Neural progenitor cell (in vitro differentiated cells): ENCODE measurements at regions not wholly inside any gene's neighbourhood (a gene's known extent, or its start where the extent isn't known, plus 50 kb on each side); places are given as distances from the start of the nearest gene placed in this dataset.

Experiments used
- DNase-seq: peaks from one replicate; pipeline ENCODE4 v3.0.0-alpha.2; 2016; ENCODE audit warnings: low spot score
- H2AFZ ChIP-seq: fragments of 200-600 bp; sonication (generic); replicated peaks from 2 replicates; pipeline ENCODE4 v1.6.1; 2016; ENCODE audit warnings: antibody characterized with exemption
- H3F3A ChIP-seq: fragments of 200-600 bp; sonication (generic); 2 replicates; pipeline ENCODE4 v1.6.1; 2016; ENCODE audit warnings: antibody characterized with exemption, low read depth
- H3K27ac ChIP-seq: fragments of 200-600 bp; sonication (generic); 2 replicates; pipeline ENCODE4 v1.5.1; 2016; ENCODE audit warnings: mild to moderate bottlenecking
- H3K27me3 ChIP-seq: fragments of 200-600 bp; sonication (generic); 2 replicates; pipeline ENCODE4 v1.6.1; 2016; ENCODE audit warnings: mild to moderate bottlenecking, moderate library complexity
- H3K36me3 ChIP-seq: fragments of 200-600 bp; sonication (generic); 2 replicates; pipeline ENCODE4 v1.5.1; 2016
- H3K4me1 ChIP-seq: fragments of 200-600 bp; sonication (generic); 2 replicates; pipeline ENCODE4 v1.6.1; 2016; ENCODE audit warnings: mixed run types
- H3K4me2 ChIP-seq: fragments of 200-600 bp; sonication (generic); 2 replicates; pipeline ENCODE4 v1.6.1; 2016
- H3K4me3 ChIP-seq: fragments of 200-600 bp; sonication (generic); 2 replicates; pipeline ENCODE4 v1.5.1; 2016
- H3K79me2 ChIP-seq: fragments of 200-600 bp; sonication (generic); 2 replicates; pipeline ENCODE4 v1.6.1; 2016; ENCODE audit warnings: low read depth
- H3K9ac ChIP-seq: fragments of 200-600 bp; sonication (generic); 2 replicates; pipeline ENCODE4 v1.6.1; 2016
- H3K9me3 ChIP-seq: fragments of 200-600 bp; sonication (generic); 2 replicates; pipeline ENCODE4 v1.5.1; 2016; ENCODE audit warnings: low read depth
- H4K20me1 ChIP-seq: fragments of 200-600 bp; sonication (generic); 2 replicates; pipeline ENCODE4 v1.6.1; 2016; ENCODE audit warnings: low read depth
- H3K27ac Mint-ChIP-seq: 3 replicates; pipeline ENCODE4 v1.8.0; 2021; ENCODE audit warnings: mixed read lengths
- H3K27me3 Mint-ChIP-seq: 2 replicates; pipeline ENCODE4 v1.8.0; 2022; ENCODE audit warnings: low read depth, mild to moderate bottlenecking, inconsistent platforms, moderate library complexity, mixed read lengths; ENCODE audit not compliant: insufficient read depth
- H3K36me3 Mint-ChIP-seq: 3 replicates; pipeline ENCODE4 v1.8.0; 2021; ENCODE audit warnings: mixed read lengths
- H3K4me1 Mint-ChIP-seq: 3 replicates; pipeline ENCODE4 v1.8.0; 2021; ENCODE audit warnings: mixed read lengths
- H3K4me3 Mint-ChIP-seq: 3 replicates; pipeline ENCODE4 v1.8.0; 2021; ENCODE audit warnings: mild to moderate bottlenecking, moderate library complexity, mixed read lengths
- H3K9me3 Mint-ChIP-seq: 3 replicates; pipeline ENCODE4 v1.8.0; 2020; ENCODE audit warnings: mixed read lengths
- EZH2 ChIP-seq: fragments of 200-600 bp; sonication (generic); IDR thresholded peaks from 2 replicates; pipeline ENCODE4 v1.6.1; 2017; ENCODE audit warnings: antibody characterized with exemption, mild to moderate bottlenecking, moderate library complexity
- EZH2phosphoT487 ChIP-seq: fragments of 200-600 bp; sonication (generic); IDR thresholded peaks from 2 replicates; pipeline ENCODE4 v1.6.1; 2017; ENCODE audit warnings: antibody characterized with exemption
- TF ChIP-seq, protein P1 (sequence below): fragments of 200-600 bp; sonication (generic); IDR thresholded peaks from 2 replicates; pipeline ENCODE4 v1.5.1; 2017; ENCODE audit warnings: antibody characterized with exemption, mild to moderate bottlenecking

DNA sequence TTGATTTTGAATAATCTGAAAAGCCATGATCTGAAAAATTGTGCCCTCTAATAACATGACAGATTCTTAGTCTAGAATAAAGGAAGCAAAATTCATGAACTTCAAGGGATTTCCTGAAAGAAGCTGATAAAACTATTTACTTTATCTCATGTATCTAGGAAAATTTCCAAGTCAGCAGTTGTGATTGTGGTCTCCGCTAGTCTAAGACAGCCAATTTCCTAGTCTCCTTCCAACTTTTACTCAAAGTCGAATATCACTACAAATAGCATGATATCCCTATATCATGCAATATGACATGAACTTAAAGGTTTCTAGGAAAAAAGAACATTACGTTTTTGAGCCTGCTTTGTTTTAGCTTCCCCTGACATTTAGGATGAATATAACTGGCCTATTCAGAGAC lies 202.1 kb upstream of the GHITM start:
- Histone ChIP-seq H4K20me1 (no peaks in the 10 kb centered on the region), H3K9me3 (no peaks in the 10 kb centered on the region), H3K27ac (no peak overlapping the region), H3F3A (no peaks in the 10 kb centered on the region), H3K79me2 (no peaks in the 10 kb centered on the region), H3K9ac (no peak overlapping the region), H3K27me3 (no peaks in the 10 kb centered on the region), H3K4me1 (no peaks in the 10 kb centered on the region), H3K36me3 (no peaks in the 10 kb centered on the region), H2AFZ (no peak overlapping the region), H3K4me2 (no peak overlapping the region), H3K4me3 (no peak overlapping the region)
- Mint-ChIP-seq H3K27me3 (peaks cover 2% of the 10 kb centered on the region), H3K27ac (no peak overlapping the region), H3K36me3 (no peaks in the 10 kb centered on the region), H3K4me1 (peaks cover 4% of the 10 kb centered on the region), H3K9me3 (peaks cover 2% of the 10 kb centered on the region), H3K4me3 (no peak overlapping the region)
- no peak for TF ChIP-seq EZH2
- no peak for DNase-seq

- Histone ChIP-seq H3K27ac (no peak overlapping the region), H3K4me1 (no peaks in the 10 kb centered on the region), H3F3A (no peaks in the 10 kb centered on the region), H3K9me3 (no peaks in the 10 kb centered on the region), H3K79me2 (no peaks in the 10 kb centered on the region), H3K4me3 (no peak overlapping the region), H2AFZ (no peak overlapping the region), H3K4me2 (no peak overlapping the region), H3K27me3 (no peaks in the 10 kb centered on the region), H3K9ac (no peak overlapping the region), H3K36me3 (no peaks in the 10 kb centered on the region), H4K20me1 (no peaks in the 10 kb centered on the region)
- Mint-ChIP-seq H3K36me3 (no peaks in the 10 kb centered on the region), H3K4me3 (no peak overlapping the region), H3K9me3 (peaks cover 2% of the 10 kb centered on the region), H3K4me1 (no peaks in the 10 kb centered on the region), H3K27ac (no peak overlapping the region), H3K27me3 (peaks cover 2% of the 10 kb centered on the region)
- DNase-seq, result no peak
- TF ChIP-seq EZH2 (no peak), EZH2phosphoT487 (no peak)
- TF ChIP-seq, protein P1, sequence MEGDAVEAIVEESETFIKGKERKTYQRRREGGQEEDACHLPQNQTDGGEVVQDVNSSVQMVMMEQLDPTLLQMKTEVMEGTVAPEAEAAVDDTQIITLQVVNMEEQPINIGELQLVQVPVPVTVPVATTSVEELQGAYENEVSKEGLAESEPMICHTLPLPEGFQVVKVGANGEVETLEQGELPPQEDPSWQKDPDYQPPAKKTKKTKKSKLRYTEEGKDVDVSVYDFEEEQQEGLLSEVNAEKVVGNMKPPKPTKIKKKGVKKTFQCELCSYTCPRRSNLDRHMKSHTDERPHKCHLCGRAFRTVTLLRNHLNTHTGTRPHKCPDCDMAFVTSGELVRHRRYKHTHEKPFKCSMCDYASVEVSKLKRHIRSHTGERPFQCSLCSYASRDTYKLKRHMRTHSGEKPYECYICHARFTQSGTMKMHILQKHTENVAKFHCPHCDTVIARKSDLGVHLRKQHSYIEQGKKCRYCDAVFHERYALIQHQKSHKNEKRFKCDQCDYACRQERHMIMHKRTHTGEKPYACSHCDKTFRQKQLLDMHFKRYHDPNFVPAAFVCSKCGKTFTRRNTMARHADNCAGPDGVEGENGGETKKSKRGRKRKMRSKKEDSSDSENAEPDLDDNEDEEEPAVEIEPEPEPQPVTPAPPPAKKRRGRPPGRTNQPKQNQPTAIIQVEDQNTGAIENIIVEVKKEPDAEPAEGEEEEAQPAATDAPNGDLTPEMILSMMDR, result no peak
Measured at GRCh38 chr10:83937826-83938225, 201.5 kb upstream of the GHITM start.

- Mint-ChIP-seq H3K4me1 (no peaks in the 10 kb centered on the region), H3K27ac (no peak overlapping the region), H3K9me3 (no peaks in the 10 kb centered on the region), H3K36me3 (no peaks in the 10 kb centered on the region), H3K4me3 (no peak overlapping the region), H3K27me3 (peaks cover 2% of the 10 kb centered on the region)
- no peak for DNase-seq
- H3K9me3 ChIP-seq, result no peaks in the 10 kb centered on the region
- H3K27me3 ChIP-seq, result no peaks in the 10 kb centered on the region
- H3K4me2 ChIP-seq, result no peak overlapping the region
- no peak overlapping the region for H2AFZ ChIP-seq
- no peak overlapping the region for H3K27ac ChIP-seq
- peaks cover 6% of the 10 kb centered on the region for H3K4me1 ChIP-seq
- no peak overlapping the region for H3K9ac ChIP-seq
- no peaks in the 10 kb centered on the region for H3F3A ChIP-seq
- TF ChIP-seq EZH2 (no peak), EZH2phosphoT487 (no peak)
- TF ChIP-seq, protein P1, result no peak
- no peak overlapping the region for H3K4me3 ChIP-seq
- H3K79me2 ChIP-seq, result no peaks in the 10 kb centered on the region
- no peaks in the 10 kb centered on the region for H3K36me3 ChIP-seq
- H4K20me1 ChIP-seq, result no peaks in the 10 kb centered on the region
Measured at GRCh38 chr10:83941189-83941588, 198.1 kb upstream of the GHITM start.

DNA sequence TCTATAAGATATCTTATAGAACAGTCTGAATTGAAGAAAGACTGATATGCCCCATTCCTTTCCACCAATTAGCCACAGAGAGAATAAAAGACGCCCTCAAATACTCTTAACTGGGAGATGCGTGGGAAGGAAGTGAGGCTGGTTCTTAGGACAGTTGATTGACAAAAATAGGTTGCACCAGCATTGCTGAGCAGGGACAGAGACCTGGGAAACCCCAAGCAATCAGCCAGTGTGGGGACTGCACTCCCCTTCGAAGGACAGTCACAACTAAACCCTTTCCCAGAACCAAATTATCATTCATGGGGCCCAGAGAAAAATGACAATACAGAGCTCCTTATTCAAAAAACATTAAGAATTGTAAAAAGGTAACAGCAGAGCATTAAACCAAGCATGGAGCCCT lies 196.9 kb upstream of the GHITM start:
- peaks cover 6% of the 10 kb centered on the region for H3K4me1 ChIP-seq
- no peaks in the 10 kb centered on the region for H3F3A ChIP-seq
- H3K27ac ChIP-seq, result no peak overlapping the region
- Mint-ChIP-seq H3K4me3 (no peak overlapping the region), H3K4me1 (no peaks in the 10 kb centered on the region), H3K9me3 (no peaks in the 10 kb centered on the region), H3K27ac (no peak overlapping the region), H3K27me3 (peaks cover 3% of the 10 kb centered on the region), H3K36me3 (no peaks in the 10 kb centered on the region)
- H3K9me3 ChIP-seq, result no peaks in the 10 kb centered on the region
- H4K20me1 ChIP-seq, result no peaks in the 10 kb centered on the region
- no peaks in the 10 kb centered on the region for H3K27me3 ChIP-seq
- no peak overlapping the region for H3K4me2 ChIP-seq
- no peaks in the 10 kb centered on the region for H3K79me2 ChIP-seq
- H2AFZ ChIP-seq, result no peak overlapping the region
- DNase-seq, result no peak
- H3K4me3 ChIP-seq, result no peak overlapping the region
- TF ChIP-seq EZH2 (no peak), EZH2phosphoT487 (no peak)
- TF ChIP-seq, protein P1, result no peak
- H3K9ac ChIP-seq, result no peak overlapping the region
- no peaks in the 10 kb centered on the region for H3K36me3 ChIP-seq
